ENCODE measurements at regions not wholly inside any gene's neighbourhood (a gene's known extent, or its start where the extent isn't known, plus 50 kb on each side); places are given as distances from the start of the nearest gene placed in this dataset.

- no TSS peak for BruUV-seq (replicated peaks)
- H3K27me3 Mint-ChIP-seq (ENCODE audit: insufficient read depth, unreplicated experiment) = no peaks in the 10 kb centered on the region
- H3K36me3 Mint-ChIP-seq (ENCODE audit: insufficient read depth, unreplicated experiment) = no peaks in the 10 kb centered on the region
- intact Hi-C loops (cut with micrococcal nuclease) = no loop called here
- TF ChIP-seq CTCF (IDR thresholded peaks at IDR 0.05; ENCODE audit: unreplicated experiment) = no peak
- no peak overlapping the region for H3K4me3 Mint-ChIP-seq (ENCODE audit: unreplicated experiment)
- POLR2A ChIA-PET = interaction anchor here (0.6 kb wide), 1 partner anchor 95 kb away, joined by 3 read pairs; no protein-coding TSS in a partner anchor
- H3K9me3 Mint-ChIP-seq (ENCODE audit: unreplicated experiment) = no peaks in the 10 kb centered on the region
- no peaks in the 10 kb centered on the region for H3K4me1 Mint-ChIP-seq (ENCODE audit: insufficient read depth, unreplicated experiment)
- DNase-seq (ENCODE audit: unreplicated experiment) = no peak
- CTCF ChIA-PET = interaction anchor here (1.5 kb wide), 1 partner anchor 30 kb away, joined by 4 read pairs; no protein-coding TSS in a partner anchor
- H3K27ac Mint-ChIP-seq (ENCODE audit: low read depth, unreplicated experiment) = no peak overlapping the region
Measured at GRCh38 chr4:10253765-10254164, 137.2 kb upstream of the WDR1 start.

- BruUV-seq (replicated peaks) = no TSS peak
- H3K27me3 Mint-ChIP-seq (ENCODE audit: insufficient read depth, unreplicated experiment) = peaks cover 12% of the 10 kb centered on the region
- no peak overlapping the region for H3K27ac Mint-ChIP-seq (ENCODE audit: low read depth, unreplicated experiment)
- TF ChIP-seq CTCF (IDR thresholded peaks at IDR 0.05; ENCODE audit: unreplicated experiment) = no peak
- ChIA-PET CTCF (interaction anchor here (0.5 to 1.3 kb wide), 3 partner anchors 9 to 743 kb away, joined by 3 read pairs; no protein-coding TSS in a partner anchor), POLR2A (no interaction called here)
- H3K36me3 Mint-ChIP-seq (ENCODE audit: insufficient read depth, unreplicated experiment) = no peaks in the 10 kb centered on the region
- intact Hi-C loops (cut with micrococcal nuclease) = no loop called here
- no peak for DNase-seq (ENCODE audit: unreplicated experiment)
- peaks cover 7% of the 10 kb centered on the region for H3K9me3 Mint-ChIP-seq (ENCODE audit: unreplicated experiment)
- H3K4me1 Mint-ChIP-seq (ENCODE audit: insufficient read depth, unreplicated experiment) = no peaks in the 10 kb centered on the region
- no peak overlapping the region for H3K4me3 Mint-ChIP-seq (ENCODE audit: unreplicated experiment)
Measured at GRCh38 chr4:10245751-10246150, 129.2 kb upstream of the WDR1 start.

GRCh38 chr4:10243856-10244255 lies 127.3 kb upstream of the WDR1 start:
- H3K27ac Mint-ChIP-seq (ENCODE audit: low read depth, unreplicated experiment) = no peak overlapping the region
- no peak for TF ChIP-seq CTCF (IDR thresholded peaks at IDR 0.05; ENCODE audit: unreplicated experiment)

GRCh38 chr4:10240691-10241090 lies 124.1 kb upstream of the WDR1 start:
- peaks cover 21% of the 10 kb centered on the region for H3K9me3 Mint-ChIP-seq (ENCODE audit: unreplicated experiment)
- BruUV-seq (replicated peaks) = no TSS peak
- CTCF ChIA-PET = interaction anchor here (0.6 kb wide), 1 partner anchor 84 kb away, joined by 3 read pairs; no protein-coding TSS in a partner anchor

More at GRCh38 chr4:10243856-10244255, 127.3 kb upstream of the WDR1 start:
- H3K4me3 Mint-ChIP-seq (ENCODE audit: unreplicated experiment) = no peak overlapping the region
- H3K9me3 Mint-ChIP-seq (ENCODE audit: unreplicated experiment) = peaks cover 7% of the 10 kb centered on the region
- DNase-seq (ENCODE audit: unreplicated experiment) = no peak
- intact Hi-C loops (cut with micrococcal nuclease) = no loop called here
- no peaks in the 10 kb centered on the region for H3K36me3 Mint-ChIP-seq (ENCODE audit: insufficient read depth, unreplicated experiment)
- H3K27me3 Mint-ChIP-seq (ENCODE audit: insufficient read depth, unreplicated experiment) = peaks cover 12% of the 10 kb centered on the region
- ChIA-PET POLR2A (no interaction called here), CTCF (no interaction called here)
- no TSS peak for BruUV-seq (replicated peaks)
- no peaks in the 10 kb centered on the region for H3K4me1 Mint-ChIP-seq (ENCODE audit: insufficient read depth, unreplicated experiment)

More at GRCh38 chr4:10240691-10241090, 124.1 kb upstream of the WDR1 start:
- POLR2A ChIA-PET = no interaction called here
- DNase-seq (ENCODE audit: unreplicated experiment) = no peak
- H3K27me3 Mint-ChIP-seq (ENCODE audit: insufficient read depth, unreplicated experiment) = peaks cover 12% of the 10 kb centered on the region
- no peaks in the 10 kb centered on the region for H3K4me1 Mint-ChIP-seq (ENCODE audit: insufficient read depth, unreplicated experiment)
- H3K36me3 Mint-ChIP-seq (ENCODE audit: insufficient read depth, unreplicated experiment) = no peaks in the 10 kb centered on the region
- H3K4me3 Mint-ChIP-seq (ENCODE audit: unreplicated experiment) = no peak overlapping the region
- H3K27ac Mint-ChIP-seq (ENCODE audit: low read depth, unreplicated experiment) = no peak overlapping the region
- no peak for TF ChIP-seq CTCF (IDR thresholded peaks at IDR 0.05; ENCODE audit: unreplicated experiment)
- intact Hi-C loops (cut with micrococcal nuclease) = no loop called here
